Keratinocyte (primary cell): ENCODE measurements at regions not wholly inside any gene's neighbourhood (a gene's known extent, or its start where the extent isn't known, plus 50 kb on each side); places are given as distances from the start of the nearest gene placed in this dataset.

ENCODE experiments used
- DNase-seq: peaks from one replicate; pipeline ENCODE4 v3.0.0-alpha.2; 2011; ENCODE audit warnings: low read depth, missing footprints, low spot score
- FAIRE-seq: peaks from 2 replicates; lab custom pipeline; 2011; peaks lifted over from hg19 to GRCh38; lab: Jason Lieb, UNC
- H2AFZ ChIP-seq: 2 replicates; pipeline ENCODE4 v1.6.0; 2012; ENCODE audit warnings: low read length, control low read depth, inconsistent platforms; ENCODE audit not compliant: control insufficient read depth
- H3K27ac ChIP-seq: 2 replicates; pipeline ENCODE4 v1.5.1; 2011; ENCODE audit warnings: low read length; ENCODE audit not compliant: control insufficient read depth, insufficient read depth
- H3K27me3 ChIP-seq: 3 replicates; pipeline ENCODE4 v1.6.0; 2011; ENCODE audit warnings: low read length; ENCODE audit not compliant: control insufficient read depth, insufficient read depth; ENCODE audit errors: extremely low read depth
- H3K36me3 ChIP-seq, 2 experiments: 2 replicates in 1 of 2; 3 replicates in 1 of 2; pipeline ENCODE4 v1.5.1; 2011; ENCODE audit warnings: low read length in 2 of 2, mild to moderate bottlenecking in 1 of 2; ENCODE audit not compliant: control insufficient read depth in 2 of 2, insufficient read depth in 2 of 2; ENCODE audit errors: extremely low read depth in 1 of 2
- H3K4me1 ChIP-seq: 3 replicates; pipeline ENCODE4 v1.5.1; 2011; ENCODE audit warnings: low read length; ENCODE audit not compliant: control insufficient read depth, insufficient read depth; ENCODE audit errors: extremely low read depth
- H3K4me2 ChIP-seq: 3 replicates; pipeline ENCODE4 v1.6.0; 2011; ENCODE audit warnings: low read depth, low read length; ENCODE audit not compliant: control insufficient read depth, insufficient read depth; ENCODE audit errors: extremely low read depth
- H3K4me3 ChIP-seq, 3 experiments: fragments of 200-600 bp in 1 of 3; sonication (generic) in 1 of 3; 2 replicates in 2 of 3; 3 replicates in 1 of 3; pipeline ENCODE4 v1.5.1; 2011 to 2016; ENCODE audit warnings: low read length in 3 of 3, mild to moderate bottlenecking in 3 of 3, control low read depth in 2 of 3, inconsistent platforms in 1 of 3, low read depth in 1 of 3, mixed read lengths in 1 of 3, mixed run types in 1 of 3, moderate library complexity in 1 of 3; ENCODE audit not compliant: control insufficient read depth in 2 of 3, insufficient read depth in 2 of 3; ENCODE audit errors: extremely low read depth in 1 of 3
- H3K79me2 ChIP-seq: 2 replicates; pipeline ENCODE4 v1.6.0; 2012; ENCODE audit warnings: low read length; ENCODE audit not compliant: control insufficient read depth, insufficient read depth
- H3K9ac ChIP-seq: 3 replicates; pipeline ENCODE4 v1.6.0; 2011; ENCODE audit warnings: low read length; ENCODE audit not compliant: control insufficient read depth, insufficient read depth; ENCODE audit errors: extremely low read depth
- H3K9me1 ChIP-seq: 3 replicates; pipeline ENCODE4 v1.6.0; 2011; ENCODE audit warnings: low read length; ENCODE audit not compliant: control insufficient read depth, insufficient read depth; ENCODE audit errors: extremely low read depth
- H3K9me3 ChIP-seq: 2 replicates; pipeline ENCODE4 v1.5.1; 2012; ENCODE audit warnings: low read depth, low read length; ENCODE audit not compliant: control insufficient read depth
- H4K20me1 ChIP-seq: 3 replicates; pipeline ENCODE4 v1.6.0; 2011; ENCODE audit warnings: low read length; ENCODE audit not compliant: control insufficient read depth, insufficient read depth; ENCODE audit errors: extremely low read depth
- EZH2 ChIP-seq: IDR thresholded peaks from one replicate; pipeline ENCODE4 v1.6.1; 2012; ENCODE audit warnings: inconsistent platforms, mild to moderate bottlenecking, low read length, moderate library complexity
- dilution Hi-C: fragments of 300-500 bp; cut with MboI; formaldehyde crosslinking; loops from one replicate; pipeline ENCODE4 v1.7.0; 2020; ENCODE audit warnings: low sequenced_read_pairs; ENCODE audit not compliant: extremely low pct_ligation_motif_present
- TF ChIP-seq, protein P1 (sequence below), 3 experiments: IDR thresholded peaks in 1 of 3; conservative IDR thresholded peaks in 1 of 3; optimal IDR thresholded peaks in 1 of 3; 2 replicates in 2 of 3; 3 replicates in 1 of 3; pipeline versions ENCODE3 to v1.5.1; 2011; ENCODE audit warnings: low read length in 3 of 3, mild to moderate bottlenecking in 3 of 3, moderate library complexity in 2 of 3, control low read depth in 1 of 3, inconsistent platforms in 1 of 3; ENCODE audit not compliant: insufficient read depth in 2 of 3; ENCODE audit errors: extremely low read depth in 1 of 3

- Histone ChIP-seq H3K27ac (no peak overlapping the region), H3K79me2 (no peaks in the 10 kb centered on the region), H3K9me1 (no peaks in the 10 kb centered on the region), H3K4me3 (no peak overlapping the region), H3K36me3 (no peaks in the 10 kb centered on the region), H4K20me1 (no peaks in the 10 kb centered on the region), H3K4me2 (no peak overlapping the region), H3K9ac (no peak overlapping the region), H3K4me1 (no peaks in the 10 kb centered on the region), H2AFZ (no peak overlapping the region), H3K27me3 (no peaks in the 10 kb centered on the region), H3K9me3 (no peaks in the 10 kb centered on the region)
- no peak for DNase-seq
- FAIRE-seq, result no peak
- TF ChIP-seq, protein P1, sequence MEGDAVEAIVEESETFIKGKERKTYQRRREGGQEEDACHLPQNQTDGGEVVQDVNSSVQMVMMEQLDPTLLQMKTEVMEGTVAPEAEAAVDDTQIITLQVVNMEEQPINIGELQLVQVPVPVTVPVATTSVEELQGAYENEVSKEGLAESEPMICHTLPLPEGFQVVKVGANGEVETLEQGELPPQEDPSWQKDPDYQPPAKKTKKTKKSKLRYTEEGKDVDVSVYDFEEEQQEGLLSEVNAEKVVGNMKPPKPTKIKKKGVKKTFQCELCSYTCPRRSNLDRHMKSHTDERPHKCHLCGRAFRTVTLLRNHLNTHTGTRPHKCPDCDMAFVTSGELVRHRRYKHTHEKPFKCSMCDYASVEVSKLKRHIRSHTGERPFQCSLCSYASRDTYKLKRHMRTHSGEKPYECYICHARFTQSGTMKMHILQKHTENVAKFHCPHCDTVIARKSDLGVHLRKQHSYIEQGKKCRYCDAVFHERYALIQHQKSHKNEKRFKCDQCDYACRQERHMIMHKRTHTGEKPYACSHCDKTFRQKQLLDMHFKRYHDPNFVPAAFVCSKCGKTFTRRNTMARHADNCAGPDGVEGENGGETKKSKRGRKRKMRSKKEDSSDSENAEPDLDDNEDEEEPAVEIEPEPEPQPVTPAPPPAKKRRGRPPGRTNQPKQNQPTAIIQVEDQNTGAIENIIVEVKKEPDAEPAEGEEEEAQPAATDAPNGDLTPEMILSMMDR (optimal IDR thresholded peaks at IDR 0.05 in 1 of 3, IDR thresholded peaks at IDR 0.05 in 1 of 3, conservative IDR thresholded peaks at IDR 0.05 in 1 of 3; ENCODE audit: extremely low read depth in 1 of 3, insufficient read depth in 2 of 3, low read length in 3 of 3), result no peak
- TF ChIP-seq EZH2, result no peak
- dilution Hi-C loops, result no loop called here
Measured at GRCh38 chr14:84253326-84253725, 1276.6 kb upstream of the FLRT2 start.

DNA sequence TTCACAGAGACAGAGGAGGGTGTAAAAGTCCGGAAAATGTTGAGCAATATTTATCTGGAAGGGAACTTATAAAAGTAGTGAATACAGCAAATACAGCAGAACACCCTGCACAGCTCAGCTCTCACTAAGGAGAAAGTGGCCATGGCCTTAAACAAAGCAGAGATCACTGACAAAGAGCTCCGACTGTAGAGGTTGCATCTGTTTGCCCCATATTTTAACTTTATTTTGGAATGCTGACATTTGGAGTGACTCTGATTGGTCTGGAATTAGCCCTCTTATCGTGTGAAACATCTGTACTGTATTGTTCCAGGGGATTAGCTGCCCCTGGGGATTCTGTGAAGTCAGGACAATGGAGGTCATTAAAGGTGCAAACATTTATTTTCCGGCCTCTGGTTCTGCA lies 1275.7 kb upstream of the FLRT2 start:
- TF ChIP-seq EZH2, result no peak
- TF ChIP-seq, protein P1 (optimal IDR thresholded peaks at IDR 0.05 in 1 of 3, IDR thresholded peaks at IDR 0.05 in 1 of 3, conservative IDR thresholded peaks at IDR 0.05 in 1 of 3; ENCODE audit: extremely low read depth in 1 of 3, insufficient read depth in 2 of 3, low read length in 3 of 3), result no peak
- Histone ChIP-seq H3K27me3 (no peaks in the 10 kb centered on the region), H3K4me1 (no peaks in the 10 kb centered on the region), H3K4me2 (no peak overlapping the region), H3K9me3 (no peaks in the 10 kb centered on the region), H3K79me2 (no peaks in the 10 kb centered on the region), H3K27ac (no peak overlapping the region), H3K9me1 (no peaks in the 10 kb centered on the region), H3K9ac (no peak overlapping the region), H3K4me3 (no peak overlapping the region), H4K20me1 (no peaks in the 10 kb centered on the region), H2AFZ (no peak overlapping the region), H3K36me3 (no peaks in the 10 kb centered on the region)
- FAIRE-seq, result no peak
- dilution Hi-C loops, result no loop called here
- DNase-seq, result no peak
